ENCODE measurements at regions not wholly inside any gene's neighbourhood (a gene's known extent, or its start where the extent isn't known, plus 50 kb on each side); places are given as distances from the start of the nearest gene placed in this dataset.

DNA sequence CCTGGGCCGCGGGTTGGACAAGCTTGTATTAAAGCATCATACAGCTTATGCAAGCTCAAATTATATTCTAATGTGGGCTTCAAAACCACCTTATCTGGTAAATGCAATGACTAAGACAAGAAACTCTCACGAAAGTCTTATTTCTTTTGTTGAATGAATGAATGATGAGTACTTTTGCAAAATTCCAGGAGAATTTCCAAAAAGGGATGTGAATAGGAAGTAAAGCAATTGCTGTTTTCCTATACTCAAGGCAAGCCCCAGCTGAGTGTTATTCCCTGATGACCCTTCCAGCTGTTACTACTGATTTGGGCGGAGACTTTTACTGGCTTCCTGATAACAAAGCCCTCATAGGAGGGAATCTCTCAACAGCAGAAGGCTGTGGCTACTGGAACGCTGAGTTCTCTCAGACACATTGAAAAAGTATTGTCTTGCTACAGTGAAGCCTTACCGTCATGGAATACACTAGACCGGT lies 162.8 kb downstream of the SREK1 start:
- no peak for DNase-seq

DNA sequence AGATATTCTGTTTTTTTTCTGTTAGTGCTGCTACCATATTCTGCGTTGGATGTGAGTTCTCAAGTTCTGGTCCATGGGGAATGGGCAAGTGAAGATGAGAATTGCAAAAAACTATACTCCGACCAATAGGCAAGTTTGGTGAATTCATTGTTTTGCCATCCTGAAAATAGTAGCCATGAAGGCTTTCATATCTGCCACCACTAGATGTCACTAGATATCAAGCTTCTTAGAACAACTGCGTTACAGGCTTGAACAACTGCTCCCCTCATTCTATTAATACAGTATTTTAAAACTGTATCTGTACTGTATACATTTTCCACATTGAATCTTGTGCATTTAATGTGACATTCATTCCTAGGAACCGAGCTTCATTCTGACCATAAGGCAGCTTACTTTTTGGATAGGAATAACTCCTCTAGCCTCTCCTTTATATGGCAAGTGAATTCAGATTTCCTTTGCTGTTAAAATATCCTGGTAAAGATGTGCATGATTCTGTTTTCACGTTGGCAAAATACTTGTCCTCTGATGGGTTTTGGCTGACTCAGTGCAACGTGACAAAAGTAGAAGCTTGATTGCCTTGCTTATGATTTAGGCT lies 163.6 kb downstream of the SREK1 start:
- DNase-seq = no peak

DNA sequence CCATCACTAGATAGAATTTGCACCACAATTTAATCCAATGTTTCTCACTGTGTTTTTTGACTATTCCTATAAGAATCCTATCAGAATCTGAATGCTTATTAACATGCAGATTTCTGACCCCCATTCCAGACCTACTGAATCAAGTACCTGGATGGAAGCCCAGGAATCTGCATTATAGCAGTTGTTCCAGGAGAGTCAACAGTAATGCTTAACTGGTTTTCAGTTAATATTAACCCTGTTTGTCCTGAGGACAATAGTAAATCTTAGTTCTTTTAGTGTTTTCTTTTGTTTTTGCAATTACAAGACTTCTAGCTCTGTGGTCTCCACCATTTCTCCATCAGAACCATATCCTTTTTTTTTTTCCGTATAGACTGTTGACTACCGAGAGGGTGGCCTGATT lies 168.2 kb downstream of the SREK1 start:
- no peak for DNase-seq

DNA sequence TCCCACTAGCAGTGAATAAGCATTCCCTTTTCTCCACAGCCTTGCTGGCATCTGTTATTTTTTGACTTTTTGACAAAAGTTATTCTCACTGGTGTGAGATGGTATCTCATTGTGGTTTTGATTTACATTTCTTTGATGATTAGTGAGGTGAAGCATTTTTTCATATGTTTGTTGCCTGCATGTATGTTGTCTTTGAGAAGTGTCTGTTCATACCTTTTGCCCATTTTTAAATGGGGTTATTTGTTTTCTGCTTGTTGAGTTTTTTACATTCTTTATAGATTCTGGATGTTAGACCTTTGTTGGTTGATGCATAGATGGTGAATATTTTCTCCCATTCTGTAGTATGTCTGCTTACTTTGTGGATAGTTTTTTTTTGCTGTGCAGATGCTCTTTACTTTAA lies 171.7 kb downstream of the SREK1 start:
- DNase-seq = no peak

DNA sequence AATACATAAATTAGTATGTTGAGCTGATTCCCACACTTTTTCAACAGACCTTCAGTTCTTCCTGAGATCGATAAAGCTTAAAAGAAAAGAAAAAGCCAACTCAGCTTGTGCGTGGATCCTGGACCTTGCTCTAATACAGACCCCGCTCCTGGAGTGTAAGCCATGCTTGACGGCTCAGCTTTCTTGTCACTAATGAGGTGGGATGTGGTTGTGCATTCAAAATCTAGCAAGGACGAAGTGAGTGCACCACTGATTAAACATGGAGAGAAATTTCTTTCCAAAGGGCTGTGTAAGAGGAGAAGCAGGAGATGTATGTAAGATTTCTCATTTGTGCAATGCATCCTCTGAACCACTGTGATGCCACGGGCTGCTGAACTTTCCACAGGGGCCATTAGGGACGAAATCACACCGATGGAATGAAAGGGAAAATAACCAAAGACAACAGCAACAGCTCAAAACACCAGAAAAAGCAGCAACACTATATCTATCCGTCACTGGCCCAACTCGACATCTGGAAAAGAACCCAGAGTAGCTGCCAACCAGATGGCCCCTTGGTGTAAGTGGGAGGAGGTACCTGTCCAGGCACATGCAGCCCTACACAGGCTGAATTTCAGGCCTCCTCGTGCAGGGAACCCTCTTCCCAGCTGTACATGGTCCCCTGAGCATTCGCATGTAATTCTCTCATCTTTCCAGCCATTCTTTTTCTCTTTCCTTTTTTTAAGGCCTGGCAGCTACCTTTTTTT lies 178.9 kb downstream of the SREK1 start:
- DNase-seq = no peak

DNA sequence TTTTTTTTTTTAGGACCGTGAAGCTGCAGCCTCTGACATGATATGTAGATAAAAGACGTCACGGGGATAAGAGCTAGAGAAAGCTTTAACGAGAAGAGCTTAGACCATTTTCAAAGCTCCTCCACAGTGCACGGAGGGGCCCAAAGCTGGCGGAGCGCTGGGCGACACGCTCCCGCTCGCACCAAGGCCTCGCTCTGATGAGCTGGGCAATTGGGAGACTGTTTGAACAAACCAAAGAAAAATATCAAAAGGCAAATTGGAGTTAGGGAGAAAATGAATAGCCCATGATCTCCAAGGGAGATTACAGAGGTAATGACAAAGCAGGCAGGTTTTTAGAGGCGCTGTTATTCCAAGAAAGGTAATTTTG lies 179.4 kb downstream of the SREK1 start:
- no peak for DNase-seq

DNA sequence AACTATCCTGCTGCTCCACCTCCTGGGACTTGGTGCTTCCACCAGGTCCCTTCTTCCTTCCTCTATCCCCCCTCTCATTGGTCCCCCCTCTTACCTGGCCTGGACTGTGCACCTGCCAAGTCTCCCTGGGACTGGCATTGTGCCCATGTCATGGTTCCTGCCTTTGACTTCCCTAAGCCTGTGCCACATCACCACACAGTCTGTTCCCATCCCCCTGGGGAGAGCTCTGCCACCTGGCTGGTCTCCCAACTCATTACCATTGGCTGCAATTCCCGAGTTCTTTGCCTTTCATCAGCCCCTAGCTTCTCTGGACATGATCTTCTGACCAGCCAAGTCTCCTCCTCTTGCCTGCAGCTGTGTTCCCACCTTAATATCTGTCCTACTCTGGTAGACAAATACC lies 180.3 kb downstream of the SREK1 start:
- DNase-seq = no peak

DNA sequence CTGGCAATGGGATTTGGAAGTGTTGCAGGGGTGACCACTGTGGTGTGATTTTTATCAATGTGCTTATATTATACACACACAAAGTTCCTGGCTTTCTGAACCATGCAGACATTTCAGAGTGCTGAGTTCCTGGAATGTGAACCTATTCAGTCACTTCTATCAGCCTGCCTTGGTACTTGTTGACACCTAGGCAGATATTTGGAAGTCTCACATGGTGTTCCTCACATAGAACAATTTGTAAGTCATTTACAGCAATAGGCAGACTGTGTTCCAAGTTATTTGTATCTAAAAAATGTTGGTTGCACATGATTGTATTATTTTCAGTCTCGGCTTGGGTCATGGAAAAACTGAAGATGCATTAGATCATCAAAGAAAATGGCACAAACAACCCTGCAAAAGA lies 182.2 kb downstream of the SREK1 start:
- DNase-seq = no peak

DNA sequence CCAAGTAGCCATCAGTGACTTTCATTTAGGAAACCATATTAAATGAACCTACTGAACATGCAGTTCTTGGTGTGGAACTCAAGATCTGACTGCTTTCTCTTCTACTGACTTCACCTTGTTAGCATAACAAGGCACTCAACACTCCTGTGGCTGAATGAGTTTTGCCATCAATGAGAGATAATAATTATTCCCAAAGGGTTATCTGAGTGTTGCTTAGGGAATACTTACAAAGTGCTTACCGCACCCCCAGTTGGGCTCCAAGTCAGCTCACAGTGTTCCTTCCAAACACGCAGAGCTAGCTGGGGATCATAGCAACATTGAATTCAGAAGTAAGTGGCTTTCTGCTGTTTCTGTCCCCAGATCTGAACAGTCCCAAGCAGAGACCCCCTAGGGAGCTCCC lies 182.9 kb downstream of the SREK1 start:
- no peak for DNase-seq

DNA sequence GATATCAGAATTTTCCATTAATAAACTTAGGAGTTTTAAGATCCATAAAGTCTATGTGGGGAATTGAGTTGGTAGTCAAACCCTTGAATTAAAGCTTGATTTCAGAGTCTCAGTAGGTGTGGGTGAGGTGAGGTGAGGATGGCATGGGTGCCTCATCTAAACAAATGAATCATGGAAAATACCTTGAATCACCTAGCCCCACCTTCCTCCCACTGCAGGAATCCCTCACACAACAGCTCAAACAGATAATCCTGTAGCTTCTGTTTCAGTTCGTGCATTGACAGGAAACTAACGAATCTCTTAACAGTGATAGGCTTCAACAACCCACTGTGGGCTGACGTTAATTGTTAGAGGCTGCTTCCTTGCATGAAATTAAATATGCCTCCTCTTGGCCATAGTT lies 185.0 kb downstream of the SREK1 start:
- DNase-seq = peak; percentile 3

DNA sequence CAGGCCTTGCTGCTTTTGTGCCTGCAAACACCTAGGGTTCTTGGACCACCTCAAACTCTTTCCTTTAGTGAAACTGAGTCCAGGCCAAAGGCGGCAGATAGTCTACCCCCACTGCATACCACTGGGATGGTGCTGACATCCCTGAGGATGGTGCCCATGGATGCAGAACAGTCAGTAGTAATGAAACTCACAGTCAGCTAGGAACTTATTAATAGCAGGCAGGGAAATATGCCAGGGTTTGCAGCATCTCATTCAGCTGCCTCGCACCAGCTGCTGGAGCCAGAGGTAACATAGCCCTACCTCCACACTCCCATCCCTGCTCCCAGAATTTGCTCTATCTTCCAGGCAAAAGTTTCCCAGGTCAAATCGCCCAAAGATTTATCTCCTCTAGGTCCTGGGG lies 189.1 kb downstream of the SREK1 start:
- DNase-seq = no peak

DNA sequence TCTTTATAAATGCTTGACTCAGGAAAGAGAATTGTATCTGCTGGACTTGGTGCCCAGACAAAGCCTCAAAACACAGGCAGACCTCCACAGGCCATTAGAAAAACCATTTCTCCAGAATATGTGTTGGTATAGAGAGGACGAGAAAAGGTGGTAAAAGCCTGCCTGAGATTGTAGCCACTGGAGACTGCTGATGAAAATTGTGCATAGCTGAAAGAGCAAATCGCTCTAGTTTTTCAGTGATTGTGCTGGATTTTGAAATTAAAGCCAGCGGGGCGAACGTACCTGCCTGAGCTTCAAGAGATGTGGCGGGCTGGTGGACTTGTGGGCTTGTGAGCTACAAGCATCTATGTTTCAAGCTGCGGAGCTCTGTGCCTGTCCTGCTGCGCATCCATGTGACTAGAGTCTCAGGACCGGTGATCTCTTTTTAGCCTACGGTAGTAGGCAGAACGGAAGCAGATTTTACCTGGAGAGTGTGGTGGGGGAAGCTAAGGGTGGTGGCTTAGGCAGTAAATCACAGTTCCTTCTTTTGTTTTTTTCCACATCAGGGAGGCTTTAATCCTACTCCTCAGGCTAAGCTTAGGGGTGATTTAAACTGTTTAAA lies 193.6 kb downstream of the SREK1 start:
- no peak for DNase-seq

DNA sequence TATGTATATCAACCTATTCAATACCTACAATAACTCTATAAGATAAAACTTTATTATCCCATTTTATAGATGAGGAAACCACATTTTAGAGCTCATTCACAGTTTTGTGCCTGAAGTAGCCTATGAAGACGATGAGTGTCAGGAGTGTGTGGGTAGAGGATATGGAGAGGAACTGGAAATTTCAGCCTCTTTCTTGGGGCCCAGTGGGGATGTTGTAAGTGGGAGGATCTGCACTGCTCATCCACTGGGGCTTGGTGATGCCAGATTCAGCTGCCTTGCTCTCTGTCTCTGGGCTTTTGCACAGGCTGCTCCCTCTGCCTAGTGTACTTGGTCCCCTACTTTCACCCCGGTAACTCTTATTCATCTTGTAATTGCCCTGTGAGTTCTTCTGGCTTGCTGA lies 194.7 kb downstream of the SREK1 start:
- no peak for DNase-seq

DNA sequence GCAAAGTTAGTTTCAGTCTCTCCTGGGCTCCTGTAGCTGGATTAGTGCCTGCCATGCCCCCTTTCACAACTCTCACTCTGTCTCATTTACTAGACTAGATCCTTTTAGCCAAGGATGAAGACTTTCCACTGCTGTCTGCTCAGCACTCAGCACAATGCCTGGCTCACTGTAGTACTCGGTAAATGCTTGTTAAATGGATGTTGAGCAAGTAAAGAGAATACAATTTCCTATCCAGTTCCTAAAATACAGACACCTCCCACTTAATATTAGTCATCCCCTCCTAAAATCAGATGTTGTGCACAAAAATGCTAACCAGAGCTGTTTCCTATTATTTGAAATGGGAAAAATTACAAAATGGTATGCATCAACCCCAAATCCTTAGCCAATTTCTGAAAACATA lies 195.8 kb downstream of the SREK1 start:
- DNase-seq = no peak

DNA sequence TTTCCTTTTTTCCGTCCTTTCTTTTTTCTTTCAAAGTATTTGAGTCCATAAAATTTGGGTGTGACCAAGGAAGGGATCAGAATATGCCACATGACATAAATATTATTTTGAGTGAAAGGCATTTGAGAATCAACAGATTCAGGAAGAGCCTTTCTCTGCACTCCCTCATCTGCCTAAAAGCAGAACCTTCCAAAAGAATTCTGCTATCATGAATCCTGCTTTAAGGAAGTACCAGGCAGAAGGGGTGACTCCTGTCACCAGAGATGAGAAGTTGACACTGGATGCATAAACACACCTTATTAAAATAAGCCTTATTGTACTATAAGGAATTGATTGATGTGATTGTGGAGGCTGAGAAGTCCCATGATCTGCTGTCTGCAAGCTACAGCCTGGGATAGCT lies 196.7 kb downstream of the SREK1 start:
- DNase-seq = no peak

DNA sequence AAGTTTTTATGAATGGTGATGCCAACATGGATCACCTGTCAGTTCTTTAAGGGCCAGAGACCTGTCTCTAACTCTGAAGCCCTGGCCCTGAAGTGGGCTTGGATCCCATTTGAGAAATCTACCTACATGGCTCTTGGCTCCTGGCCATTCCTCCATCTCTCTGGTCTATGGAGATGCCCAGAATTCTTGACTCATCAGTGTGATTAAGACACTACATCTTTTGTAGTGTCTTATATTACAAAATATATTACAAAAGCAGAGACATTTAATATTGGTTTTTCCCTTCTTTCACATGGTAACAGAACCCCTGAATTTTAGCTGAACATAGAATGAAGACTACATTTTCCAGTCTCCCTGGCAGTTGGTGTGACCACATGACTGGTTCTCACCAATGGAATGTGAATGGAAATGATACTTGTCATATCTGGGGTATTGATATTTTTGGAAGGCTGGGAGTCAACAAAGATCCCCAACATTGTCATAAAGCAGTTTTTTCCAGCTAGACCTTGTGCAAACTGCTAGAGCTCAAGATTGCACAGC lies 198.3 kb downstream of the SREK1 start:
- DNase-seq = no peak

DNA sequence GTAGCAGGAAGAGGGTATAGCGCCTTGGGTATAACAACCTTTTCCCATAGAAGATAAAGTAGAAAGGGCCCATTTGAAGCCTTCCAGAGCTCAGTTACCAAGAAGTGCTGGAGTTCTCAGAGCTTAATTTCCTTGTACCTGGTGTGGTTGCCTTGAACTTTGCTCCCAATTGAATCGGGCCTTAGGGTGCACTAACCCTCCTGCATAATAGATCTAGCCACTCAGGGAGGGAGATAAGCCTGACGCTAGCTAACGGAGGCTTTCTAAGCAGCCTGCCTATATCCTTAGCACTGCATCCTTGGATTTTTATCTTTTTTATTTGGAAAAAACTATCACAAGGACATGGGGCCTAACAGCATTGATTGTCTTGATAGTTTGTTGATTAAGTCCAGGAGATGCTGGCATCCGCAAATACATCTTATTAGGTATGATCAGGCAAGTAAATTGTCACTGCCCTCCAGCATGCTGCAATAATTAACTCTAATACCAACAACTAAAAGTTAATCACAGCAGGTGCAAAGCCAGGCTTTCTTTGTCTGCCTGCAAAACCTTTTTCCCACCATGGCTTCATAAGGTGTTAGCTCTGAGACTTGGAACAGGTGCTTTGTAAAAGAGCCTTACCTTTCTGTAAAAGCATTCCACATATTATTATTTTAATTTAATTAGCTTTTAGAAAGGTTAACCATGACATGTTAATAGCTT lies 199.4 kb downstream of the SREK1 start:
- no peak for DNase-seq

DNA sequence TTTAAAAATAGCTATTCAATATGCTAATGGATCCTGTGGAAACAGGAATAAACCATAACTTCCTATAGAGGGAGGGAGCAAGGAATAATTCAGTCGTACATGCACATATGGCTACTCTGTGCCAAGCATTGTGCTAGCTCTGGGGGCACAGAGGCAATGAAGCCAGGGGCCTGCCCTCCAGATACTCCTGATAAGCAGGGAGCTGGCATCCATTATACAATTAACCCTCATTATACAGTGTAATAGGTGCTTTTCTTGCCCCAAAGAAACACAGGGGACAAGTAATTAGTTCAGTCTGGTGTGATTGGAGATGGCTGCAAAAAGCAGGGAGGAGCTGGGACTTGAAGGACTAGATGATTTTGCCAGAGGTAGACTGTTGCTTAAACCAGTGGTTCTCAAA lies 200.4 kb downstream of the SREK1 start:
- DNase-seq = no peak

DNA sequence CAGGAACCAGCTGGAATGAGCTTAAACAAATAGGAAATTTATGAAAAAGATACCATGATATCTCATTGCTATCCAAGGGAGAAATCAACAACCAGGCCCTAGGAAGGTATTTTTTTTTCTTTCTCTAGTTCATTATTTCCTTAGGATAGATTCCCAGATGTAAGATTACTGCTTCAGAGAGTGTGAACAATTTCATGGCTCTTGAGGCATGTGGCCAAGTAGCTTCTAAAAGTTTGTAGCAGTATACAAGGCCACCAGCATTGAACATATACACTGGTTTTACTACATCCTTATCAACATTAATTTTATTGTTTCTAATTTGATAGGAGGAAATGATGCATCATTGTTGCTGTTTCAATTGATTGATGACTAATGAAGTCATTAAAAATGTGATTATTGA lies 201.2 kb downstream of the SREK1 start:
- no peak for DNase-seq

DNA sequence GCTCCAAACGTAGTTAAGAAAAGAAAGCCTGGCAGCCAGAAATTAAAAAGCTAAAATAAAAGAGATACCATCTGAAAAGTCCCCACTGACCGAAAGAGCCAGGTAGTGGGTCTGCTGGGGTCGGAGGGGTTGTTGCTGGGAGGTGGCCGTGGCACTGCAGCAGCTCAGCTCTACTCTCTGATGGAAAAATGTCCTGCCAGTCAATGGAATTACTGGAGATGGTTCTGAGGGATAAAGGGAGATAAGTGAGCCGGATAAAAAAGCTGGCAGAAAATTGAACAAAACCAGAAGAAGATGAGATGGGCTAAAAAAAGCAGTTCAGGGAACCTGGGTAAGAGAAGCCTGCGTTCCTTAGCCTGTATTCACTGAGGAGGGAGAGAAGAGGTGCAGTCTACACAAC lies 202.8 kb downstream of the SREK1 start:
- DNase-seq = no peak

DNA sequence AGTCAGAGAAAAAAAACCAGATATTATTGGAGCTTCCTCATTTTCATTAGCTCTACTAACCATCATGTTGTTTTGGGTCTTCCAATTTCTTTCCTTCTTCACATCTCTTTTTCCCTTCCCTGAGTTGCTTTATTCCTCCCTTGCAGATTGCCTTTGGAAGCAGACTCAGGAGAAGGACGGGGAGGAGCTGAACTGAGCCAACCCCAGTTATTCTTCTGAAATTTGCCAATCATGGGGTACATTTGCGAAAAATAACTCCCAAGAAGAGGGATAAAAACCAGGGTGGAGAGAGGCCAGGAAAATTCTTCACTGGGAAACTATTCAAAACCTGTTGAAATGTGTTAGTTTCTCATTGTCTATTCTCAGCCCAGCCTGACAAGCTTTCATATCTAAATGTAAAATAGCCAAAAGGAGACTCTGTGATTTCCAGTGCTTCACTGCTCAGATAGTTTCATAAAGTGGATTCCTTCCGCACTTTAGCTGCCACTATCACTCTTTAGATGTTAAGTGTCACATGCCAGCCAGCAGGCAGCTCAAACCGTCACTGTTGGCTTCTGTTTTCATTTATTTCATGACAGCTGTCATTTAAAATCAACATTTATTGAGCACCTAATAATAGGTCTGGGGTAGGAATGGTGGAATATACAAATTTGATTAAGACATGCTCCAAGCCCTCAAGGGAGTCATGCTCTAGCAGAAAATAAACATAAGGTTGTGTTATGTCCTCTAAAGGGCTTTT lies 204.5 kb downstream of the SREK1 start:
- no peak for DNase-seq

DNA sequence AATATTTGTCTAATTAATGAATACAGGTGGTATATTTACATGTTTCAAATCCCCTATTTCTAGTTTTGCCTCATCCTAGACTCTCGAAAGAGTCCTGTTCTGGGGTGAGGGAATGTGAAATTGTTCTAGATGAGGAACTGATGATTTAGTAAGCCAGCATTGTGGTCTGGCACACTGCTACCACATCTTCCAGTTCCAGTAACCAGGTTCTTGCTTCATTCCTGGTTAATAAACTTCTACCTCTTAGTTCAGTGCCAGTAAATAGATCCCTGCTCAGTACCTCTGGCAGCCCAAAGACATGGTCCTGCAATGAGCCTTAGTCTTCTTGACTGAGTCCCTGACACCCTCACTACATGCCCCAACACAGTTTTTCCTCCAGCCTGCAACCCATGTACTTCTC lies 207.7 kb downstream of the SREK1 start:
- DNase-seq = no peak

DNA sequence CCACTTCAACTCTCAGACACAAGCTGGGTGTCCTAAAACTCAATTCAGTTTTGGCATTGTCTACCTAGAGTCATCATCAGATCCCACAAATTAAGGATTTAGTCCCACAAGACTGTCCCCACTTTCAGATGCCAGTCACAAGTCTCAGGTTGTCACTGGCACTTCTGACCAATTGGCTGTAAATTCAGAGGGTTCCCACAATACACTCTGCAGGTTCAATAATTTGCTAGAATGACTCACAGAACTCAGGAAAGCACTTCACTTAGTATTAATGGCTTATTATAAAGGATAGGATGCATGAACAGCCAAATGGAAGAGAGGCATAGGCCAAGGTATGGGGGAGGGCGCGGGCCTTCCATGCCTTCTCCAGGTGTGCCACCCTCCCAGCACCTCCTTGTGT lies 209.1 kb downstream of the SREK1 start:
- DNase-seq = no peak

Data from stimulated activated CD4-positive, alpha-beta T cell treated with anti-CD3 and anti-CD28 coated beads, Interleukin-4, amount 100 ng/mL, for 1 hour (primary cell).